DOHH2 (cell line): ENCODE measurements at regions not wholly inside any gene's neighbourhood (a gene's known extent, or its start where the extent isn't known, plus 50 kb on each side); places are given as distances from the start of the nearest gene placed in this dataset.

Source experiments
- EZH2phosphoT487 ChIP-seq: fragments of 200-600 bp; sonication (generic); IDR thresholded peaks from 2 replicates; pipeline ENCODE4 v1.6.1; 2017; ENCODE audit warnings: borderline replicate concordance, mild to moderate bottlenecking, antibody characterized with exemption, low read length, moderate library complexity, mixed read lengths
- TF ChIP-seq, protein P1 (sequence below): fragments of 200-600 bp; sonication (generic); IDR thresholded peaks from one replicate; pipeline ENCODE4 v1.5.1; 2014; ENCODE audit warnings: antibody characterized with exemption, mild to moderate bottlenecking, low read depth, low read length; ENCODE audit not compliant: poor library complexity, severe bottlenecking

DNA sequence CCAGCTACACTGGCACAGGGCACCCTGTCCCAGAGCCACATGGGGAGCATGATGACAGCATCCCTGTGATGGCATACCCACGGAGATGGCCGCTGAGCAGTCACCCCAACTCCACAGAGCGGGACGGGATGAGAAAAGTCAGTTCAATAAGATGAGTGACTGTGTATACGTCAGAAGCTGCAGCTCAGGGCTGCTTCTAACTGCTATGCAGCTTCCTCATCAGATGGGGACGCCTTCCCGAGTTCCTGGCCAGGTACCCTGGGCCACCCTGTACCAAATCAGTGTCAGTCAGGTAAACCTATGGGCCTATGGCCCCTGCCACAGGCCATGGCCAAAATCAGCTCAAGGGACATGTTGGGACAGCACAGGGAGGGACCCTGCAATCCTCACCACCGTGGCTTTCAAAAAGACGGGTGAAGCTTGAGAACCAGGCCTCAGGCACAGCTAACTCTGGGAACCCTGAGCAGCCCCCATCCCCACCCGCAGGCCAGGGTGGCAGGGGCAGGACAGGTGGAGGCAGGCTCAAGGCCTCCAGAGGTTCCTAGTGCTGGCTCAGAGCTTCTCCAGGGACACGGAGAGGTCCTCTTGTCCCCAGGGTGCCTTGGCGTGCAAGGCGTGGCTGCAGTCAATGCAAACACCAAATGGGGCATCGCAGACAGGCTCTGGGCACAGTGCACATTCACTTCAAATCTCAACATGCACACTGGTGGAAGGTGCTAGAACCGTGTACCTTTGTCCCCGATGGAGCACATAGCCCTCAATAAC lies 122.4 kb downstream of the TUBA3C start:
- TF ChIP-seq, protein P1, sequence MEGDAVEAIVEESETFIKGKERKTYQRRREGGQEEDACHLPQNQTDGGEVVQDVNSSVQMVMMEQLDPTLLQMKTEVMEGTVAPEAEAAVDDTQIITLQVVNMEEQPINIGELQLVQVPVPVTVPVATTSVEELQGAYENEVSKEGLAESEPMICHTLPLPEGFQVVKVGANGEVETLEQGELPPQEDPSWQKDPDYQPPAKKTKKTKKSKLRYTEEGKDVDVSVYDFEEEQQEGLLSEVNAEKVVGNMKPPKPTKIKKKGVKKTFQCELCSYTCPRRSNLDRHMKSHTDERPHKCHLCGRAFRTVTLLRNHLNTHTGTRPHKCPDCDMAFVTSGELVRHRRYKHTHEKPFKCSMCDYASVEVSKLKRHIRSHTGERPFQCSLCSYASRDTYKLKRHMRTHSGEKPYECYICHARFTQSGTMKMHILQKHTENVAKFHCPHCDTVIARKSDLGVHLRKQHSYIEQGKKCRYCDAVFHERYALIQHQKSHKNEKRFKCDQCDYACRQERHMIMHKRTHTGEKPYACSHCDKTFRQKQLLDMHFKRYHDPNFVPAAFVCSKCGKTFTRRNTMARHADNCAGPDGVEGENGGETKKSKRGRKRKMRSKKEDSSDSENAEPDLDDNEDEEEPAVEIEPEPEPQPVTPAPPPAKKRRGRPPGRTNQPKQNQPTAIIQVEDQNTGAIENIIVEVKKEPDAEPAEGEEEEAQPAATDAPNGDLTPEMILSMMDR = no peak
- TF ChIP-seq EZH2phosphoT487 = no peak
